ENCODE measurements at regions not wholly inside any gene's neighbourhood (a gene's known extent, or its start where the extent isn't known, plus 50 kb on each side); places are given as distances from the start of the nearest gene placed in this dataset.

- TF ChIP-seq, protein P1, sequence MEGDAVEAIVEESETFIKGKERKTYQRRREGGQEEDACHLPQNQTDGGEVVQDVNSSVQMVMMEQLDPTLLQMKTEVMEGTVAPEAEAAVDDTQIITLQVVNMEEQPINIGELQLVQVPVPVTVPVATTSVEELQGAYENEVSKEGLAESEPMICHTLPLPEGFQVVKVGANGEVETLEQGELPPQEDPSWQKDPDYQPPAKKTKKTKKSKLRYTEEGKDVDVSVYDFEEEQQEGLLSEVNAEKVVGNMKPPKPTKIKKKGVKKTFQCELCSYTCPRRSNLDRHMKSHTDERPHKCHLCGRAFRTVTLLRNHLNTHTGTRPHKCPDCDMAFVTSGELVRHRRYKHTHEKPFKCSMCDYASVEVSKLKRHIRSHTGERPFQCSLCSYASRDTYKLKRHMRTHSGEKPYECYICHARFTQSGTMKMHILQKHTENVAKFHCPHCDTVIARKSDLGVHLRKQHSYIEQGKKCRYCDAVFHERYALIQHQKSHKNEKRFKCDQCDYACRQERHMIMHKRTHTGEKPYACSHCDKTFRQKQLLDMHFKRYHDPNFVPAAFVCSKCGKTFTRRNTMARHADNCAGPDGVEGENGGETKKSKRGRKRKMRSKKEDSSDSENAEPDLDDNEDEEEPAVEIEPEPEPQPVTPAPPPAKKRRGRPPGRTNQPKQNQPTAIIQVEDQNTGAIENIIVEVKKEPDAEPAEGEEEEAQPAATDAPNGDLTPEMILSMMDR (IDR thresholded peaks at IDR 0.05; ENCODE audit: low read depth, low read length): no peak
- H3K4me3 ChIP-seq (ENCODE audit: low read depth, low read length): no peak overlapping the region
Measured at GRCh38 chr4:152209772-152210493, 326.0 kb downstream of the FBXW7 start.

GRCh38 chr4:152207378-152207720 is 328.5 kb downstream of the FBXW7 start:
- no peak overlapping the region for H3K4me3 ChIP-seq (ENCODE audit: low read depth, low read length)
- TF ChIP-seq, protein P1 (IDR thresholded peaks at IDR 0.05; ENCODE audit: low read depth, low read length): no peak

DNA sequence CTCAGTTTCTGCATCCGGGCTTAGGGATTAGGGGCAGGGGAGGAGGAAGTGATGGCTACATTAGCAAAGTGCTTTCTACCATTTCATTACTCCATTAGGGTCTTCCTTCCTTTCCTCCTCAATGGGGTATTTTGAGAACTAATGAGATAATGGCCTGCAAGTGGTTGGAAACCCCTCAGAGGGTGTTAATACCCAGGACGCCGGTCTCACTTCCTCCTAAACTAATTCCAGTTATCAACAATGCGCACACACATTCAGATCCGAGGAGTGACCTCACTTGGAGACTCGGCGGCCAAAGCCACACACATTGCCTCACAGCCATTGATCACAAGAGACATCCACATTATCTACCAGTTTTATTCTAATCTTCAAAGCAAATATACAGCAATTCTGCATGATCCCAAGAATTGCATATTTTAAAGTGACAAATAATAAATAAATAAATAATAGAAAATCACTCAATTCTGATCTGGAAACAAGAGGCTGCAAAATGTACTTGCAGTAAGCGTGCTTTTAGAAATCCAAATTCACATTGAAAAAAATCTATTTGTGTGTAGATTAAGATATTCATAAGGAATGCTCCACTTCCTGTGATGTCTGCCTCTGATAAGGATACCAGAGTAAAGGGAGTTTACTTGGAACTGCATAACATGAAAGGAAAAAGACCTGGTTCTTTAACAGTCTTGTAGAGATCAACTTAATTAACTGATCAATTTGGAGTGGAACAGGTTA is 329.1 kb downstream of the FBXW7 start:
- no peak overlapping the region for H3K4me3 ChIP-seq (ENCODE audit: low read depth, low read length)
- TF ChIP-seq, protein P1 (IDR thresholded peaks at IDR 0.05; ENCODE audit: low read depth, low read length): no peak

DNA sequence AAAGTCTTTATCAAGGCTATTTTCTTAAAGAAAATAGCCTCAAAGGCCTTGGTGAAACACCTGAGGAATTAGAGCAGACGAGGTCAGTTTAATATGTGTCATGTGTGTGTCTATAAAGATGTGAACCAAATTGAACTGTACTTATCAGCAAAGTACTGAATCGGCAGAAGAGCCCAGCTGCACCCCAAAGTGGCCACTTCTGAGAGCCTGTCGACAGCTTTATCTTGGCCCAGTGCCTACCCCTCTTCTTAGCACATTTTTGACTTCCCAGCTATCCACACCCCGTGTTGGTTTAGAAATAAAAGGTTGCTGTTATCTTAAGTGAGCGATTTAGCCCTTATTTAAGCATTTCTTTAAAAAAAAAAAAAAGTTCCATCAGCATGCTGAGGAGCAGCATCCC is 329.7 kb downstream of the FBXW7 start:
- no peak overlapping the region for H3K4me3 ChIP-seq (ENCODE audit: low read depth, low read length)
- TF ChIP-seq, protein P1 (IDR thresholded peaks at IDR 0.05; ENCODE audit: low read depth, low read length): no peak

GRCh38 chr4:152202415-152202814 is 333.5 kb downstream of the FBXW7 start:
- TF ChIP-seq, protein P1 (IDR thresholded peaks at IDR 0.05; ENCODE audit: low read depth, low read length): no peak
- no peak overlapping the region for H3K4me3 ChIP-seq (ENCODE audit: low read depth, low read length)

- TF ChIP-seq, protein P1 (IDR thresholded peaks at IDR 0.05; ENCODE audit: low read depth, low read length): no peak
- no peak overlapping the region for H3K4me3 ChIP-seq (ENCODE audit: low read depth, low read length)
Measured at GRCh38 chr4:152200511-152201333, 335.2 kb downstream of the FBXW7 start.
